Gastrocnemius medialis (tissue), 4 donors: ENCODE measurements at regions not wholly inside any gene's neighbourhood (a gene's known extent, or its start where the extent isn't known, plus 50 kb on each side); places are given as distances from the start of the nearest gene placed in this dataset.
A peak's percentile ranks its signal among the peaks of the same experiment; 100 is the strongest.

ENCODE experiments used
- ATAC-seq, 2 donors: fragments of 150-250 bp; one replicate each; pipeline ENCODE4 v1.9.1; 2016
- DNase-seq, 2 donors: peaks; one replicate each; pipeline ENCODE4 v3.0.0-alpha.2; 2019
- H3K27ac ChIP-seq, 4 donors: fragments of 200-600 bp; sonication (generic); 1 replicate in 1 of 4; 2 replicates in 3 of 4; pipeline ENCODE4 v1.5.1; 2016 to 2018; ENCODE audit warnings: mild to moderate bottlenecking in 2 of 4, moderate library complexity in 1 of 4
- H3K27me3 ChIP-seq, 3 donors: fragments of 200-600 bp; sonication (generic) in 2 of 3; 1 replicate in 1 of 3; 2 replicates in 2 of 3; pipeline versions ENCODE4 v1.5.1 to v1.6.0; 2016 to 2019; ENCODE audit warnings: mild to moderate bottlenecking in 1 of 3, moderate library complexity in 1 of 3
- H3K36me3 ChIP-seq, 2 donors: fragments of 200-600 bp; sonication (generic) in 1 of 2; one replicate each; pipeline ENCODE4 v1.5.1; 2017 to 2018
- H3K4me1 ChIP-seq, 2 donors: fragments of 200-600 bp; sonication (generic) in 1 of 2; one replicate each; pipeline ENCODE4 v1.5.1; 2016 to 2017; ENCODE audit warnings: mild to moderate bottlenecking in 2 of 2
- H3K4me3 ChIP-seq, 4 donors: fragments of 200-600 bp; sonication (generic) in 3 of 4; 1 replicate in 1 of 4; 2 replicates in 3 of 4; pipeline ENCODE4 v1.5.1; 2016 to 2019; ENCODE audit warnings: mild to moderate bottlenecking in 2 of 4
- H3K9me3 ChIP-seq, 3 donors: fragments of 200-600 bp; sonication (generic) in 2 of 3; 1 replicate in 1 of 3; 2 replicates in 2 of 3; pipeline ENCODE4 v1.5.1; 2016 to 2019
- POLR2A ChIP-seq, 2 donors: fragments of 450-650 bp; IDR thresholded peaks; one replicate each; pipeline ENCODE4 v1.6.1; 2017; ENCODE audit warnings: antibody characterized with exemption in 2 of 2, mild to moderate bottlenecking in 2 of 2, moderate library complexity in 2 of 2
- in situ Hi-C, 4 donors: fragments of 200-750 bp; cut with MboI; loops; one replicate each; pipeline versions ENCODE4 v1.15.0 to v1.8.0; 2017; ENCODE audit warnings: low sequenced_read_pairs in 4 of 4
- intact Hi-C: fragments of 100-400 bp; cut with DNase I; formaldehyde crosslinking; loops from one replicate; pipeline ENCODE4 v1.15.1; 2023; ENCODE audit warnings: low total_unique reads
- TF ChIP-seq, protein P1 (sequence below), 5 experiments: fragments of 450-650 bp in 3 of 5; fragments of 200-600 bp in 2 of 5; sonication (generic) in 2 of 5; IDR thresholded peaks in 4 of 5; conservative IDR thresholded peaks in 1 of 5; 1 replicate in 4 of 5; 2 replicates in 1 of 5; pipeline ENCODE4 v1.5.1; 2016 to 2019; ENCODE audit warnings: antibody characterized with exemption in 5 of 5, mild to moderate bottlenecking in 3 of 5, moderate library complexity in 3 of 5

GRCh38 chr9:104980039-104980654 lies 52.2 kb upstream of the ABCA1 start:
- intact Hi-C loops (no loop called here), in situ Hi-C loops (loop anchor here in 2 of 4 donors (5.0 to 25.0 kb wide), 3 partner anchors 72 to 118 kb away; no protein-coding TSS in a partner anchor)
- no peak overlapping the region for H3K27ac ChIP-seq
- H3K27me3 ChIP-seq: no peaks in the 10 kb centered on the region
- peaks cover 19 to 30% of the 10 kb centered on the region in 2 donors for H3K4me1 ChIP-seq
- TF ChIP-seq POLR2A (IDR thresholded peaks at IDR 0.05): no peak
- TF ChIP-seq, protein P1, sequence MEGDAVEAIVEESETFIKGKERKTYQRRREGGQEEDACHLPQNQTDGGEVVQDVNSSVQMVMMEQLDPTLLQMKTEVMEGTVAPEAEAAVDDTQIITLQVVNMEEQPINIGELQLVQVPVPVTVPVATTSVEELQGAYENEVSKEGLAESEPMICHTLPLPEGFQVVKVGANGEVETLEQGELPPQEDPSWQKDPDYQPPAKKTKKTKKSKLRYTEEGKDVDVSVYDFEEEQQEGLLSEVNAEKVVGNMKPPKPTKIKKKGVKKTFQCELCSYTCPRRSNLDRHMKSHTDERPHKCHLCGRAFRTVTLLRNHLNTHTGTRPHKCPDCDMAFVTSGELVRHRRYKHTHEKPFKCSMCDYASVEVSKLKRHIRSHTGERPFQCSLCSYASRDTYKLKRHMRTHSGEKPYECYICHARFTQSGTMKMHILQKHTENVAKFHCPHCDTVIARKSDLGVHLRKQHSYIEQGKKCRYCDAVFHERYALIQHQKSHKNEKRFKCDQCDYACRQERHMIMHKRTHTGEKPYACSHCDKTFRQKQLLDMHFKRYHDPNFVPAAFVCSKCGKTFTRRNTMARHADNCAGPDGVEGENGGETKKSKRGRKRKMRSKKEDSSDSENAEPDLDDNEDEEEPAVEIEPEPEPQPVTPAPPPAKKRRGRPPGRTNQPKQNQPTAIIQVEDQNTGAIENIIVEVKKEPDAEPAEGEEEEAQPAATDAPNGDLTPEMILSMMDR (IDR thresholded peaks at IDR 0.05 in 4 of 5, conservative IDR thresholded peaks at IDR 0.05 in 1 of 5): no peak
- no peak for DNase-seq
- no peak for ATAC-seq
- no peak overlapping the region for H3K4me3 ChIP-seq
- no peaks in the 10 kb centered on the region for H3K36me3 ChIP-seq
- H3K9me3 ChIP-seq: no peaks in the 10 kb centered on the region

DNA sequence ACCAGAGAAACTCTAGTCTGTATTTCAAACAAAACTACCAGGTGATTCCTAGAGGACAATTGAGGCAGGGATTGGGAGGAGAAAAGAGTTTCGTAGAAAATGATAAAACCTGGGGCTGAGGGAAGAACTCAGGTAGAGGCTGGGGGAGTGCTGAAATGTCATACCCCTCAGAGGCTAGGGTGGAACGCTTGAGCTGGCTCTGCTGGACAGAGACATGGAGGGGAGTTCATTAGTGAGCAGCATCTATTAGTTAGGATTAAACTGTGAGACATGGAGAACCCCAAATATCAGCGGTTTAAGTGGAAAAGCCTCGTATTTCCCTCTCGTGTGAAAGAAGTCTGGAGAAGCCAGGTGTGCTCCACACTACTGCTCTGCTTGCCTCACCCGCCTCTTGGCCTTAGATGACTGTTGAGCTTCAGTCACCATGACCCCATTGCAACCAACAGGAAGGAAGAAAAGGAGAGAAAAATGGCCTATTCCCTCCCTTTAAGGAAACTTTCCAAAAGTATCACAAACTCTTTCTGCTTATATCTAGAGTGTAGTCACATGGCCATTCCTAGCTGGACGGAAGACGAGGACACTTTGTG lies 53.7 kb upstream of the ABCA1 start:
- no peak for TF ChIP-seq POLR2A (IDR thresholded peaks at IDR 0.05)
- TF ChIP-seq, protein P1 (IDR thresholded peaks at IDR 0.05 in 4 of 5, conservative IDR thresholded peaks at IDR 0.05 in 1 of 5): no peak
- Histone ChIP-seq H3K4me3 (no peak overlapping the region), H3K36me3 (no peaks in the 10 kb centered on the region), H3K27ac (no peak overlapping the region), H3K27me3 (no peaks in the 10 kb centered on the region), H3K4me1 (peaks cover 19 to 25% of the 10 kb centered on the region in 2 donors), H3K9me3 (no peaks in the 10 kb centered on the region)
- intact Hi-C loops: no loop called here
- no peak for ATAC-seq
- DNase-seq: no peak
- in situ Hi-C loops: loop anchor here in 2 of 4 donors (5.0 to 25.0 kb wide), 3 partner anchors 71 to 119 kb away; no protein-coding TSS in a partner anchor

DNA sequence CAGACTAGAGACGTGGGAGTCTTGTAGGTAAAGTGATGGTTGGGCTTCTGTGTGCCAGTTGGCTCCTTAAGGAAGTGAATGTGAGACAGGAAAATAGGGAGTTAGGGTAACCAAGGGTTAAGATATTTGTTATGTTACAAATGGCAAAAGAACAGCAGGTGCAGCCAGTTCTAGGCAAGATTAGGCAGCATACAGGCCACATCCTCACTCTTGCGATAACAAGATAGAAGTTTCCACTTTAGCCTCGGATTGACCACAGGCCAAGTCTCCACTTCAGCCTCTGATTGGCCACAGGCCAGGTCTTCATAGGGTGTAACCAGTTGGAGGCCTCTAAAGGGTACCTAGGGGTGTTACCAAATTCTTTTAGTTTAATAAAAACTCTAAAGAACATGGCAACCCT lies 54.6 kb upstream of the ABCA1 start:
- Histone ChIP-seq H3K27ac (peak overlapping the region in 3 of 4 donors; percentile 70 to 76 (median 72)), H3K9me3 (no peaks in the 10 kb centered on the region), H3K4me1 (peaks cover 17% of the 10 kb centered on the region in 2 donors), H3K36me3 (no peaks in the 10 kb centered on the region), H3K4me3 (no peak overlapping the region), H3K27me3 (no peaks in the 10 kb centered on the region)
- DNase-seq (no peak), ATAC-seq (no peak)
- TF ChIP-seq, protein P1 (IDR thresholded peaks at IDR 0.05 in 4 of 5, conservative IDR thresholded peaks at IDR 0.05 in 1 of 5): no peak
- TF ChIP-seq POLR2A (IDR thresholded peaks at IDR 0.05): no peak
- in situ Hi-C loops (loop anchor here in 2 of 4 donors (5.0 to 25.0 kb wide), 3 partner anchors 70 to 120 kb away; no protein-coding TSS in a partner anchor), intact Hi-C loops (no loop called here)

DNA sequence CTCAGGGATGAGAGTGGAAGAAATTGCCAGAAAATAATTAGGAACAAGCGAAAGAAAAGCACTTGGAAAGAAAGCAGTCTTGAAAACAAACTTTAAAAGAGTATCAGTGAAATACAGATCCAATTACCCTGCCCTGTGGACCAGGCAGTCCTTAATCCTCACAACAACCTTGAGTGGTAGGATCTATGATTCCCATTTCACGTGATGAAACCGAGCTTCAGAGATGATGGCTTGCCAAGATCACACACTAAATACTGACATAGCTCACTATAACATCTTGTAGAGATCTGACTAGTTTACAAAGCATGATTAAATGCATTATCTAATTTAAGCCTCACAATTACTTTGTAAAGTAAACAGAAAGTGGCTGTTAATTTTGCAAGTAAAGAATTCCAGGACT lies 55.5 kb upstream of the ABCA1 start:
- DNase-seq (no peak), ATAC-seq (peak; percentile 96 to 99)
- H3K27ac ChIP-seq: peak overlapping the region; percentile 70 to 76 (median 71)
- no peaks in the 10 kb centered on the region for H3K36me3 ChIP-seq
- in situ Hi-C loops: loop anchor here in 2 of 4 donors (5.0 to 25.0 kb wide), 3 partner anchors 69 to 121 kb away; no protein-coding TSS in a partner anchor
- H3K4me3 ChIP-seq: no peak overlapping the region
- no peak for TF ChIP-seq POLR2A (IDR thresholded peaks at IDR 0.05)
- TF ChIP-seq, protein P1 (IDR thresholded peaks at IDR 0.05 in 4 of 5, conservative IDR thresholded peaks at IDR 0.05 in 1 of 5): no peak
- no peaks in the 10 kb centered on the region for H3K27me3 ChIP-seq
- no peaks in the 10 kb centered on the region for H3K9me3 ChIP-seq
- intact Hi-C loops: no loop called here
- H3K4me1 ChIP-seq: peaks cover 13 to 17% of the 10 kb centered on the region in 2 donors
